SK-N-MC (cell line): ENCODE measurements at regions not wholly inside any gene's neighbourhood (a gene's known extent, or its start where the extent isn't known, plus 50 kb on each side); places are given as distances from the start of the nearest gene placed in this dataset.
"Not testable (repeated sequence)": the region's sequence is repeated elsewhere in the genome, so short reads cannot be mapped to it uniquely, and the experiment has no call there.

Source experiments
- EZH2 ChIP-seq: fragments of 200-600 bp; sonication (generic); IDR thresholded peaks from one replicate; pipeline ENCODE4 v1.6.1; 2017; ENCODE audit warnings: antibody characterized with exemption
- FOXP2 ChIP-seq: optimal IDR thresholded peaks from 2 replicates; pipeline ENCODE3; 2011; ENCODE audit warnings: mild to moderate bottlenecking, moderate library complexity; ENCODE audit not compliant: insufficient read depth; ENCODE audit errors: extremely low read length, control extremely low read depth

DNA sequence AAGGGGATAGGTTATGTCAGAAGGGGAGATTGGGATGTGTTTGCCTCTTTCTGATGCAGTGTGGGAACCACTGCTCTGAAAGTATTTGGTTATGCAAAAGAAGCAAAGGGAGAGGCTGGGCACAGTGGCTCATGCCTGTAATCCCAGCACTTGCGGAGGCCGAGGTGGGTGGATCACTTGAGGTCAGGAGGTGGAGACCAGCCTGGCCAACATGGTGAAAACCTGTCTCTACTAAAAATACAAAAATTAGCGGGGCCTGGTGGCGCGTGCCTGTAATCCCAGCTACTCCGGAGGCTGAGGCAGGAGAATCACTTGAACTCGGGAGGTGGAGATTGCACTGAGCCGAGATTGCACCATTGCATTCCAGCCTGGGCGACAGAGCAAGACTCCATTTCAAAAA is 87.0 kb downstream of the ARRDC3 start:
- not testable (repeated sequence) for TF ChIP-seq EZH2, FOXP2
